HepG2 (cell line): ENCODE measurements at regions not wholly inside any gene's neighbourhood (a gene's known extent, or its start where the extent isn't known, plus 50 kb on each side); places are given as distances from the start of the nearest gene placed in this dataset.
A peak's percentile ranks its signal among the peaks of the same experiment; 100 is the strongest.

ENCODE experiments used
- ATAC-seq: fragments of 200-7000 bp; cut with Tn5 transposase; 3 replicates; pipeline ENCODE4 v1.9.1; 2020; ENCODE audit warnings: mild to moderate bottlenecking, moderate library complexity
- BruUV-seq: library from RNA; stranded (reverse); fragments of 400-500 nt; replicated peaks from 2 replicates; lab custom pipeline; 2021; lab: Mats Ljungman, UMichigan
- CTCF ChIA-PET: fragments of 300-600 bp; formaldehyde crosslinking; extraction: SDS; loops from one replicate; lab custom pipeline; 2021; ENCODE audit warnings: low total read pairs, inconsistent platforms, low intra/inter-chr PET ratio; lab: Yijun Ruan, JAX
- POLR2A ChIA-PET: fragments of 350-600 bp; sonication (Branson Sonifier 250); formaldehyde crosslinking; loops from one replicate; lab custom pipeline; 2020; ENCODE audit warnings: antibody characterized with exemption, inconsistent platforms; lab: Yijun Ruan, JAX
- DNase-seq: peaks from one replicate; pipeline ENCODE4 v3.0.0-alpha.2; 2015; ENCODE audit warnings: low spot score
- FAIRE-seq: peaks from 3 replicates; lab custom pipeline; 2011; peaks lifted over from hg19 to GRCh38; lab: Jason Lieb, UNC
- H2AFZ ChIP-seq: one replicate; pipeline ENCODE4 v1.6.1; 2011; ENCODE audit warnings: low read length, inconsistent platforms
- H3K27ac ChIP-seq: fragments of 300-600 bp; 3 replicates; pipeline ENCODE4 v1.8.0; 2011; ENCODE audit warnings: mixed run types, mild to moderate bottlenecking, mixed read lengths, low read length, inconsistent platforms; ENCODE audit not compliant: insufficient read depth; ENCODE audit errors: extremely low read length
- H3K27me3 ChIP-seq, 2 experiments: fragments of 200-600 bp in 1 of 2; 2 replicates in 1 of 2; 3 replicates in 1 of 2; pipeline versions ENCODE4 v1.6.0 to v1.8.0; 2011; ENCODE audit warnings: low read length in 2 of 2, mild to moderate bottlenecking in 2 of 2, moderate library complexity in 2 of 2, inconsistent platforms in 1 of 2; ENCODE audit not compliant: insufficient read depth in 2 of 2, control insufficient read depth in 1 of 2
- H3K36me3 ChIP-seq, 2 experiments: fragments of 200-600 bp in 1 of 2; replicated peaks in 1 of 2; 2 replicates in 1 of 2; 3 replicates in 1 of 2; pipeline versions ENCODE4 v1.5.1 to v1.8.0; 2011; ENCODE audit warnings: low read length in 2 of 2, inconsistent platforms in 1 of 2; ENCODE audit not compliant: insufficient read depth in 2 of 2, control insufficient read depth in 1 of 2
- H3K4me1 ChIP-seq: 2 replicates; pipeline ENCODE4 v1.5.1; 2012; ENCODE audit warnings: low read length, inconsistent platforms; ENCODE audit not compliant: insufficient read depth
- H3K4me2 ChIP-seq: 2 replicates; pipeline ENCODE4 v1.6.0; 2011; ENCODE audit warnings: low read depth, low read length, inconsistent platforms
- H3K4me3 ChIP-seq, 3 experiments: fragments of 200-600 bp in 1 of 3; sonication (generic), shearing (Covaris generic) in 1 of 3; replicated peaks in 1 of 3; 2 replicates each; pipeline ENCODE4 v1.5.1; 2011 to 2016; ENCODE audit warnings: low read length in 3 of 3, inconsistent platforms in 2 of 3, low read depth in 2 of 3, mild to moderate bottlenecking in 2 of 3, control low read depth in 1 of 3, mixed read lengths in 1 of 3; ENCODE audit not compliant: insufficient read depth in 1 of 3
- H3K79me2 ChIP-seq: one replicate; pipeline ENCODE4 v1.6.1; 2011; ENCODE audit warnings: low read length, inconsistent platforms; ENCODE audit not compliant: insufficient read depth
- H3K9ac ChIP-seq: 2 replicates; pipeline ENCODE4 v1.6.0; 2011; ENCODE audit warnings: mild to moderate bottlenecking, low read depth, low read length, inconsistent platforms; ENCODE audit not compliant: insufficient read depth
- H3K9me3 ChIP-seq: 2 replicates; pipeline ENCODE4 v1.5.1; 2012; ENCODE audit warnings: mild to moderate bottlenecking, low read length
- H4K20me1 ChIP-seq: 2 replicates; pipeline ENCODE4 v1.6.0; 2011; ENCODE audit warnings: inconsistent platforms, mild to moderate bottlenecking, low read length, moderate library complexity; ENCODE audit not compliant: insufficient read depth
- HNRNPL ChIP-seq: fragments of 200-400 bp; formaldehyde crosslinking; IDR thresholded peaks from 2 replicates; pipeline ENCODE4 v1.6.1; 2017; ENCODE audit warnings: mild to moderate bottlenecking, low read depth, low read length
- PTBP1 ChIP-seq: fragments of 200-400 bp; formaldehyde crosslinking; IDR thresholded peaks from 2 replicates; pipeline ENCODE4 v1.6.1; 2018; ENCODE audit warnings: low read length, low read depth; ENCODE audit not compliant: poor library complexity, severe bottlenecking
- SMC3 ChIP-seq: IDR thresholded peaks from 2 replicates; pipeline ENCODE4 v1.6.1; 2011; ENCODE audit warnings: low read length, improper control_type of control experiment
- TBL1XR1 ChIP-seq: fragments of 150-350 bp; IDR thresholded peaks from 2 replicates; pipeline ENCODE4 v1.6.1; 2014; ENCODE audit warnings: borderline replicate concordance, low read length; ENCODE audit not compliant: partially characterized antibody
- ZNF136 ChIP-seq: sonication (generic); formaldehyde crosslinking; IDR thresholded peaks from 2 replicates; pipeline ENCODE4 v1.8.1; 2022; ENCODE audit warnings: low read depth, mild to moderate bottlenecking, moderate library complexity, missing genetic modification reagents
- ZNF205 ChIP-seq: IDR thresholded peaks from 2 replicates; pipeline ENCODE4 v1.6.1; 2018; ENCODE audit warnings: missing biosample characterization, missing genetic modification reagents
- ZNF282 ChIP-seq: fragments of 450-650 bp; IDR thresholded peaks from 2 replicates; pipeline ENCODE4 v1.6.1; 2018; ENCODE audit not compliant: partially characterized antibody
- ZNF839 ChIP-seq: sonication (generic); formaldehyde crosslinking; IDR thresholded peaks from 2 replicates; pipeline ENCODE4 v1.4.0; 2020; ENCODE audit warnings: missing genetic modification reagents, mild to moderate bottlenecking, borderline replicate concordance
- WGBS: methylation state at CpG from one replicate; pipeline ENCODE4 v1.1.6; 2017; ENCODE audit warnings: low lambda C conversion rate; 5-methylcytosine and 5-hydroxymethylcytosine counted together
- in situ Hi-C: cut with HindIII; loops from 2 replicates; pipeline ENCODE4 v1.10.0; 2017; ENCODE audit warnings: low pct_unique_long_range_greater_than_20kb; ENCODE audit not compliant: extremely low pct_ligation_motif_present
- intact Hi-C: fragments of 100-400 bp; cut with micrococcal nuclease; formaldehyde crosslinking; loops from one replicate; pipeline ENCODE4 v1.10.0; 2022; ENCODE audit not compliant: unreplicated experiment
- TF ChIP-seq, protein P1 (sequence below): sonication (generic); formaldehyde crosslinking; IDR thresholded peaks from 2 replicates; pipeline ENCODE4 v1.5.1; 2020; ENCODE audit warnings: missing genetic modification reagents, mild to moderate bottlenecking, borderline replicate concordance

DNA sequence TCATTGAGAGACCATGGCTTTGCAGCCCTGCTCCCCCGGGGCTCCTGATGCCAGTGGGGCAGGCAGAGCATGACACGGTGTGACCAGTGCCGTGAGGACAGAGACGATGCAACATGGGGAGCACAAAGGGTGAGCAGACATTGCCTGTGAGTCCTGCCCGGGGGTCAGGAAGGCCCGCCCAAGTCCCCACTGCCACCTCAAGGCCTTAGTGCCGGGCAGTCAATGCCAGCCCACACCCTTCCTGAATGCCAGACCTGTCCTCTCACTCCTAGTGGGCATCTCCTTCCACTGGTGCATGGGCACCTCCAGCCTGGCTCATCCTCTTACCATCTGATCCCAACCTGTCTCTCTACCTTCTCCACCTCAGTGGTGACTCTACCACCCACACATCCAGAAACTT lies 157.9 kb upstream of the ZMIZ1 start (continued):
- TF ChIP-seq ZNF839 (CRISPR knock-in tag), result no peak
- no peak for TF ChIP-seq ZNF136 (CRISPR knock-in tag)
- TF ChIP-seq ZNF282, result no peak
- no peak for TF ChIP-seq TBL1XR1
- no peak for TF ChIP-seq PTBP1
- TF ChIP-seq ZNF205 (CRISPR knock-in tag), result no peak
- TF ChIP-seq, protein P1, sequence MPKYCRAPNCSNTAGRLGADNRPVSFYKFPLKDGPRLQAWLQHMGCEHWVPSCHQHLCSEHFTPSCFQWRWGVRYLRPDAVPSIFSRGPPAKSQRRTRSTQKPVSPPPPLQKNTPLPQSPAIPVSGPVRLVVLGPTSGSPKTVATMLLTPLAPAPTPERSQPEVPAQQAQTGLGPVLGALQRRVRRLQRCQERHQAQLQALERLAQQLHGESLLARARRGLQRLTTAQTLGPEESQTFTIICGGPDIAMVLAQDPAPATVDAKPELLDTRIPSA (CRISPR knock-in tag), result no peak

DNA sequence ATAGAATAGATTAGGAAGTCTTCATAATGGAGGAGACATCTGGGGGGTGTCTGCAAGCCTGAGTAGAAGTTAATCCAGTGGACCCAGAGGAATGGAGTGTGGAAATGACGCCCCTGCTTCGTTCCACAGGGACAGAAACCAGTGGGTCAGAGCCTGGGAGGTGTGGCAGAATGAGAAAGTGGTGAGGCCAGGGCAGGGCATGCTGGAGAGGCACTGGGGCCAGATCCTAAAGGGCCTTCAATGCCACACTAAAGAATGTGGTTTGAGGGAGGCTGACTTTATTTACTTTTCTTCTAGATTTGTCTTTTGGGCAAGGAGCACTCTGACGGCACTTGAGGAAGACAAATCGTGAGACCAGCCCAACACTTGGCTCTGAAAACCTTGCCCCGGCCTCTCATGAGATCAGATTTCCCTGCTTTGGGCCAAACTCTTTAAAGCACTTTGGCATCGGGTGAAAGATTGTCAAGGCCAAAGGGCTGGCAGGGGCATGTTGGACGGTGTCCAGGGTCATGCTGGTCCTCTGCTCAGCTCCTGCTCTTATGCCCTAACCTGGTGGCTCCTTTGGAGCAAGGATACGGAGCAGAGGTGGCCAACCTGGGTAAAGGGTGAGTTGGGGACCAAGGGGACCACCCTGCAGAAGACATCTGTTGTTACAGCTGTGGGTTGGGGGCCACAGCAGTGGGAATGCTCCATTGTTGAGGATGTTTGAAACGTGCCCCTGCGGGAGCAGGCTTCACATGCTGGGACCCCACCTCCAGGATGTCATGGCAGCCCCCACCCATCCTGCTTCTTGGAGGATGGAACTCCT lies 157.0 kb upstream of the ZMIZ1 start:
- Histone ChIP-seq H3K4me3 (no peak overlapping the region), H4K20me1 (peaks cover 3% of the 10 kb centered on the region), H3K36me3 (no peaks in the 10 kb centered on the region), H3K79me2 (no peaks in the 10 kb centered on the region), H2AFZ (no peak overlapping the region), H3K9me3 (no peaks in the 10 kb centered on the region), H3K9ac (no peak overlapping the region), H3K27me3 (peaks cover 2 to 49% of the 10 kb centered on the region in 2 experiments; a peak in 4 of 5 replicates), H3K4me1 (peaks cover 61% of the 10 kb centered on the region), H3K4me2 (no peak overlapping the region), H3K27ac (no peak overlapping the region)
- TF ChIP-seq HNRNPL, result 0 out of 2 replicates have a peak, but pooled peaks have one; percentile 41
- no peak for TF ChIP-seq SMC3
- ATAC-seq (no peak), FAIRE-seq (no peak), DNase-seq (no peak)
- intact Hi-C loops, result loop anchor here (10.0 kb wide), 1 partner anchor 63 kb away; no protein-coding TSS in a partner anchor
- no TSS peak for BruUV-seq
- WGBS, result 8% methylated on average over 7 of the region's 10 CpGs
- POLR2A ChIA-PET, result no interaction called here
- CTCF ChIA-PET, result no interaction called here
- in situ Hi-C loops, result no loop called here
